GM12878 (cell line): ENCODE measurements at regions not wholly inside any gene's neighbourhood (a gene's known extent, or its start where the extent isn't known, plus 50 kb on each side); places are given as distances from the start of the nearest gene placed in this dataset.

Source experiments
- ATAC-seq: fragments of 200-7000 bp; cut with Tn5 transposase; 3 replicates; pipeline ENCODE4 v1.9.1; 2020; ENCODE audit warnings: mild to moderate bottlenecking, moderate library complexity
- BruUV-seq: library from RNA; stranded (reverse); fragments of 400-500 nt; replicated peaks from 2 replicates; lab custom pipeline; 2021; lab: Mats Ljungman, UMichigan
- CTCF ChIA-PET: fragments of 300-600 bp; sonication (Branson Sonifier 250); formaldehyde crosslinking; extraction: SDS; loops from one replicate; lab custom pipeline; 2021; ENCODE audit warnings: inconsistent platforms; lab: Yijun Ruan, JAX
- POLR2A ChIA-PET: fragments of 350-600 bp; formaldehyde crosslinking; extraction: SDS; loops from one replicate; lab custom pipeline; 2021; ENCODE audit warnings: inconsistent platforms; lab: Charles Lee
- RAD21 ChIA-PET: fragments of 300-600 bp; sonication (Branson Sonifier 250); formaldehyde crosslinking; loops from one replicate; lab custom pipeline; 2023; ENCODE audit warnings: antibody characterized with exemption; ENCODE audit not compliant: unreplicated experiment; lab: Charles Lee
- SMC1A ChIA-PET: fragments of 300-600 bp; sonication (Branson Sonifier 250); formaldehyde crosslinking; loops from one replicate; lab custom pipeline; 2023; ENCODE audit not compliant: unreplicated experiment, uncharacterized antibody; lab: Charles Lee
- DNase-seq: peaks from one replicate; pipeline ENCODE4 v3.0.0-alpha.2; 2011; ENCODE audit warnings: low read depth, low spot score
- FAIRE-seq: peaks from 3 replicates; lab custom pipeline; 2011; peaks lifted over from hg19 to GRCh38; lab: Jason Lieb, UNC
- H2AFZ ChIP-seq: 2 replicates; pipeline ENCODE4 v1.6.0; 2011; ENCODE audit warnings: low read depth, low read length, control low read depth; ENCODE audit not compliant: control insufficient read depth
- H3K27ac ChIP-seq: 2 replicates; pipeline ENCODE4 v1.5.1; 2011; ENCODE audit warnings: control low read depth; ENCODE audit not compliant: control insufficient read depth, insufficient read depth
- H3K27me3 ChIP-seq, 2 experiments: replicated peaks in 1 of 2; 2 replicates each; pipeline versions ENCODE4 v1.6.0 to v1.6.1; 2011; ENCODE audit warnings: low read length in 1 of 2; ENCODE audit not compliant: control insufficient read depth in 2 of 2, insufficient read depth in 2 of 2
- H3K36me3 ChIP-seq, 2 experiments: 2 replicates each; pipeline ENCODE4 v1.5.1; 2011; ENCODE audit warnings: low read length in 1 of 2; ENCODE audit not compliant: control insufficient read depth in 2 of 2, insufficient read depth in 2 of 2
- H3K4me1 ChIP-seq: 2 replicates; pipeline ENCODE4 v1.6.1; 2011; ENCODE audit warnings: mild to moderate bottlenecking, low read length, moderate library complexity, mixed read lengths; ENCODE audit not compliant: control insufficient read depth, insufficient read depth
- H3K4me2 ChIP-seq: 2 replicates; pipeline ENCODE4 v1.6.0; 2011; ENCODE audit warnings: control low read depth; ENCODE audit not compliant: control insufficient read depth, insufficient read depth
- H3K4me3 ChIP-seq: fragments of 200-600 bp; sonication (generic); 2 replicates; pipeline ENCODE4 v1.5.1; 2016
- H3K79me2 ChIP-seq: 2 replicates; pipeline ENCODE4 v1.6.0; 2011; ENCODE audit warnings: low read length; ENCODE audit not compliant: control insufficient read depth, insufficient read depth
- H3K9ac ChIP-seq: 2 replicates; pipeline ENCODE4 v1.8.0; 2011; ENCODE audit warnings: low read length, control low read depth, mixed read lengths; ENCODE audit not compliant: control insufficient read depth, insufficient read depth
- H3K9me3 ChIP-seq: replicated peaks from 3 replicates; pipeline ENCODE4 v1.5.1; 2011; ENCODE audit warnings: mild to moderate bottlenecking, low read length; ENCODE audit not compliant: control insufficient read depth, insufficient read depth
- H4K20me1 ChIP-seq: 2 replicates; pipeline ENCODE4 v1.6.0; 2011; ENCODE audit not compliant: control insufficient read depth, insufficient read depth
- CREM ChIP-seq: IDR thresholded peaks from 2 replicates; pipeline ENCODE4 v1.6.1; 2014; ENCODE audit warnings: antibody characterized with exemption, low read depth
- IKZF2 ChIP-seq, 2 experiments: fragments of 450-650 bp; IDR thresholded peaks; 2 replicates each; pipeline ENCODE4 v1.6.1; 2017; ENCODE audit warnings: mild to moderate bottlenecking in 2 of 2, moderate library complexity in 2 of 2
- JUNB ChIP-seq: IDR thresholded peaks from 2 replicates; pipeline ENCODE4 v1.6.1; 2016; ENCODE audit warnings: antibody characterized with exemption, mild to moderate bottlenecking
- NR2F1 ChIP-seq: fragments of 450-650 bp; conservative IDR thresholded peaks from 2 replicates; pipeline ENCODE4 v1.6.1; 2017; ENCODE audit warnings: mild to moderate bottlenecking
- PAX8 ChIP-seq: fragments of 450-650 bp; IDR thresholded peaks from 2 replicates; pipeline ENCODE4 v1.6.1; 2017; ENCODE audit warnings: mild to moderate bottlenecking, moderate library complexity
- RB1 ChIP-seq: fragments of 450-650 bp; formaldehyde crosslinking; IDR thresholded peaks from 2 replicates; pipeline ENCODE4 v1.6.1; 2017; ENCODE audit warnings: mild to moderate bottlenecking, borderline replicate concordance
- SREBF1 ChIP-seq: IDR thresholded peaks from 2 replicates; pipeline ENCODE4 v1.6.1; 2012; ENCODE audit warnings: mild to moderate bottlenecking, low read length
- SRF ChIP-seq, 2 experiments: IDR thresholded peaks; 2 replicates each; pipeline ENCODE4 v1.6.1; 2011; ENCODE audit warnings: low read depth in 2 of 2, low read length in 2 of 2, mild to moderate bottlenecking in 1 of 2, moderate library complexity in 1 of 2
- STAT1 ChIP-seq: fragments of 450-650 bp; conservative IDR thresholded peaks from 2 replicates; pipeline ENCODE4 v1.6.1; 2014; ENCODE audit warnings: antibody characterized with exemption, mild to moderate bottlenecking
- SUPT20H ChIP-seq: IDR thresholded peaks from 2 replicates; pipeline ENCODE4 v1.6.1; 2011; ENCODE audit warnings: low read depth, mild to moderate bottlenecking, low read length, moderate library complexity, borderline replicate concordance; ENCODE audit not compliant: control insufficient read depth
- ZNF384 ChIP-seq: IDR thresholded peaks from 2 replicates; pipeline ENCODE4 v1.6.1; 2012; ENCODE audit warnings: low read depth, mild to moderate bottlenecking, low read length, improper control_type of control experiment, borderline replicate concordance
- WGBS: methylation state at CpG from one replicate; pipeline ENCODE4 v1.1.6; 2016; ENCODE audit warnings: low lambda C conversion rate; ENCODE audit not compliant: insufficient replicate concordance, insufficient coverage; ENCODE audit errors: missing lambda C conversion rate; 5-methylcytosine and 5-hydroxymethylcytosine counted together
- in situ Hi-C: fragments of 300-500 bp; cut with MboI; formaldehyde crosslinking; loops from 9 replicates; pipeline ENCODE4 v1.14.3; 2018; ENCODE audit warnings: mixed read lengths
- intact Hi-C: fragments of 100-400 bp; cut with micrococcal nuclease; formaldehyde crosslinking; loops from one replicate; pipeline ENCODE4 v1.14.2; 2022; ENCODE audit not compliant: unreplicated experiment

DNA sequence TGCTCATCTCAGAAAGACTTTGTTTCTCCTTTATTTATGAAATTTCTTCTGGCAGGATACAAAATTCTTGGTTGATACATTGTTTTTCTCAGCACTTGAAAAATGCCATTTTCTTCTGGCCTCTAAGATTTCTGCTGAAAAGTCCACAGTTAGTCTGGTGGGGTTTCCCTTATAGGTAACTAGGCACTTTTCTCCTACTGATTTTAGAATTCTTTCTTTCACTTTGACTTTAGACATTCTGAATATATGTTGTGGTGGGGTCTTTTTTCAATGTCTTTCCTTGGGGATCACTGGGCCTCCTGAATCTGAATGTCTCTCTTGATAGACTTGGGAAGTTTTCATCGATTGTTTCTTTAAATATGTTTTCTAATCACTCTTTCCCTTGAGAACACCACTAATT is 79.6 kb downstream of the CETN3 start:
- POLR2A ChIA-PET, result no interaction called here
- Histone ChIP-seq H3K4me2 (no peak overlapping the region), H3K9ac (no peak overlapping the region), H3K36me3 (no peaks in the 10 kb centered on the region), H3K27ac (no peak overlapping the region), H3K4me3 (no peak overlapping the region; the same call in 1 of the 2 replicates), H3K27me3 (no peaks in the 10 kb centered on the region), H4K20me1 (no peaks in the 10 kb centered on the region), H2AFZ (no peak overlapping the region), H3K79me2 (no peaks in the 10 kb centered on the region), H3K4me1 (no peaks in the 10 kb centered on the region), H3K9me3 (no peaks in the 10 kb centered on the region; the same call in 2 of the 3 replicates)
- FAIRE-seq, result peak; percentile 52
- 38% methylated on average over 1 of the region's 1 CpG for WGBS
- ATAC-seq, result peak; percentile 53; the same call in 2 of the 3 replicates
- in situ Hi-C loops, result no loop called here
- RAD21 ChIA-PET, result no interaction called here
- no TSS peak for BruUV-seq
- TF ChIP-seq IKZF2 (IDR thresholded peaks at IDR 0.05), result peak in 1 of 2 experiments; percentile 34; a peak in 1 of 4 replicates
- no peak for TF ChIP-seq PAX8
- peak; percentile 63 for TF ChIP-seq JUNB
- CTCF ChIA-PET, result no interaction called here
- DNase-seq, result no peak
- intact Hi-C loops, result no loop called here
- SMC1A ChIA-PET, result no interaction called here

DNA sequence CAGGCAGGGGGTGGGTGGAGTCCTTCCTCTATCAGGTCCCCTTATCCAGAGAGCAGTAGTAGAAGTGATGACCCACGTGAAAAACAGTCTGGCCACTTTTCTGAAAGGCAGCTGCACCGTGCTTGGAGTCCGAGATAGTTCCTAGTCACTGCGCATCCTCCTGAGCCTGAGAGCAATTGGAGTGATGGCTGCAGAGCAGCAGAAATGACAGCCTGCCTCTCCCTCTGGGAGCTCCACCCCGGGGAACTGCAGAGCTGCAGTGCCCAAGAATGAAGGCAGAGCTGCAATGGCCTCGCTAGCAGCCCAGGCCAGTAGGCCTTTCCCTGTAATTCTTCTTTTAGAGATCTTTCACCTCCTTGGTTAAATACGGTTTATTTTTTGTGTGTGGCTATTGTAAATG is 82.6 kb downstream of the CETN3 start:
- H3K4me1 ChIP-seq, result no peaks in the 10 kb centered on the region
- H2AFZ ChIP-seq, result no peak overlapping the region
- no peaks in the 10 kb centered on the region for H3K79me2 ChIP-seq
- no peaks in the 10 kb centered on the region for H3K36me3 ChIP-seq
- DNase-seq (no peak), ATAC-seq (no peak), FAIRE-seq (no peak)
- no peak for TF ChIP-seq STAT1
- TF ChIP-seq RB1, result no peak
- no peak for TF ChIP-seq SRF (IDR thresholded peaks at IDR 0.05; ENCODE audit: low read depth in 2 of 2, low read length in 2 of 2)
- no peak for TF ChIP-seq SUPT20H
- no peak for TF ChIP-seq ZNF384
- TF ChIP-seq NR2F1, result no peak
- TF ChIP-seq CREM, result no peak
- no peak for TF ChIP-seq SREBF1
- H4K20me1 ChIP-seq, result no peaks in the 10 kb centered on the region
- H3K27ac ChIP-seq, result no peak overlapping the region
- H3K9ac ChIP-seq, result no peak overlapping the region
- 64% methylated on average over 7 of the region's 7 CpGs for WGBS
- no peaks in the 10 kb centered on the region for H3K27me3 ChIP-seq
- in situ Hi-C loops, result no loop called here
- no peaks in the 10 kb centered on the region; the same call in 2 of the 3 replicates for H3K9me3 ChIP-seq
- no peak overlapping the region for H3K4me2 ChIP-seq
- ChIA-PET RAD21 (interaction anchor here (0.6 kb wide), 1 partner anchor 38 kb away, joined by 3 read pairs; no protein-coding TSS in a partner anchor), POLR2A (no interaction called here), CTCF (no interaction called here), SMC1A (interaction anchor here (0.9 kb wide), 1 partner anchor 12 kb away, joined by 4 read pairs; no protein-coding TSS in a partner anchor)
- no peak overlapping the region for H3K4me3 ChIP-seq
- no TSS peak for BruUV-seq
- intact Hi-C loops, result no loop called here
